ENCODE measurements at regions not wholly inside any gene's neighbourhood (a gene's known extent, or its start where the extent isn't known, plus 50 kb on each side); places are given as distances from the start of the nearest gene placed in this dataset.

DNA sequence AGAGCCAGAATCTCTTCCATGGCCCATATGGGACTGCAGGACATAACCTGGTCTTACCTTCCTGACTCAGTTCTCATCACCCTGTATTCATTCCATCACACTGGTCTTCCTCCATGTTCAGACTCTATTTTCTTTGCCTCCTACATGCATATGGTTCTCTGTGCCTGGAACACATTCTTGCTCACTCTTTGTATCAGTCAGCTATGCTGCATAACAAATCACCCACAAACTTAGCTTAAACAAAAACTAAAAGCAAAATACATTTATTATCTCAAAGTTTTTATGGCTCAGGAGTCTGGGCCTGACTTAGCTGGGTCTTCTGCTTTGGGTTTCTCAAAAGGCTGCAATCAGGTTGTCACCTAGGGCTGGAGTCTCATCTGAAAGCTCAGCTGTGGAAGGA lies 712.6 kb upstream of the TBX3 start:
- TF ChIP-seq CREB1 (IDR thresholded peaks at IDR 0.05; ENCODE audit: low read depth) (no peak), RAD21 (IDR thresholded peaks at IDR 0.05; ENCODE audit: low read depth) (no peak), NFIC (IDR thresholded peaks at IDR 0.05) (no peak), EP300 (IDR thresholded peaks at IDR 0.05; ENCODE audit: borderline replicate concordance) (no peak), TAF1 (IDR thresholded peaks at IDR 0.05; ENCODE audit: low read depth) (no peak)

DNA sequence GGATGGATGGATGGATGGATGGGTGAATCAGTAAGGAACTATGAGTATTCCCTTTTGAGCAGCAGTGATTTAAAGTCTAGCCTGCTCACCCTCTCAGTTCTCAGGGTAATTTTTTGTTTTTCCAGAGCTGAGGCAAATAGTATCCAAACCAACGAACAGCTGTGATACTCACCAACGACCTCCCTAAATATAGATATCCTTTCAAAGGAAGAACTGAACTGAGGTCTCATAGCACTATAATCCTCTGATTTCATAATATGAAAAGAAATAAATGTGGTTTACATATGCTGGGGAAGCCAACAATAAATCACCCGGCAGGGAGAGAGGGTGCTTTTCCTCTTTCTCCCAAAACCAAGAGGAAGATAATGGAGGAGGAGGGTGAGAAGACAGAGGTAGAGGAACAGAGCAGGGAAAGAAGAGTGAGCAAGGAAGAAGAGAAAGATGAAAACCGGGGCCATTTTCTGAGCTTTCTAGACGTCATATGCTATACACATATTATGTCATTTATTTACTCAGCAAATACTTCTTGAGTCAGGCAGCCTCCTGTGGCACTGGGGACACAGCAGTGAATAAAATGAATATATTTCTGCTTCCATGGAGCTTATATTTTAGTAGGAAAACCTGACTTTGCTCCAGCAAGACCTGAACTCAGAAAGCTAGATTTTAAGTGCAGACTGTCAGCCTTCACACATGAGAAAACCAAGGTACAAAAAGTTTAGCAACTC lies 710.7 kb upstream of the TBX3 start:
- TF ChIP-seq YY1 (IDR thresholded peaks at IDR 0.05; ENCODE audit: low read depth), result no peak
- TF ChIP-seq TCF12 (IDR thresholded peaks at IDR 0.05; ENCODE audit: low read depth), result no peak
- TF ChIP-seq CREB1 (IDR thresholded peaks at IDR 0.05; ENCODE audit: low read depth), result no peak
- TF ChIP-seq, protein P1, sequence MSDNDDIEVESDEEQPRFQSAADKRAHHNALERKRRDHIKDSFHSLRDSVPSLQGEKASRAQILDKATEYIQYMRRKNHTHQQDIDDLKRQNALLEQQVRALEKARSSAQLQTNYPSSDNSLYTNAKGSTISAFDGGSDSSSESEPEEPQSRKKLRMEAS (IDR thresholded peaks at IDR 0.05), result no peak
- TF ChIP-seq, protein P2, sequence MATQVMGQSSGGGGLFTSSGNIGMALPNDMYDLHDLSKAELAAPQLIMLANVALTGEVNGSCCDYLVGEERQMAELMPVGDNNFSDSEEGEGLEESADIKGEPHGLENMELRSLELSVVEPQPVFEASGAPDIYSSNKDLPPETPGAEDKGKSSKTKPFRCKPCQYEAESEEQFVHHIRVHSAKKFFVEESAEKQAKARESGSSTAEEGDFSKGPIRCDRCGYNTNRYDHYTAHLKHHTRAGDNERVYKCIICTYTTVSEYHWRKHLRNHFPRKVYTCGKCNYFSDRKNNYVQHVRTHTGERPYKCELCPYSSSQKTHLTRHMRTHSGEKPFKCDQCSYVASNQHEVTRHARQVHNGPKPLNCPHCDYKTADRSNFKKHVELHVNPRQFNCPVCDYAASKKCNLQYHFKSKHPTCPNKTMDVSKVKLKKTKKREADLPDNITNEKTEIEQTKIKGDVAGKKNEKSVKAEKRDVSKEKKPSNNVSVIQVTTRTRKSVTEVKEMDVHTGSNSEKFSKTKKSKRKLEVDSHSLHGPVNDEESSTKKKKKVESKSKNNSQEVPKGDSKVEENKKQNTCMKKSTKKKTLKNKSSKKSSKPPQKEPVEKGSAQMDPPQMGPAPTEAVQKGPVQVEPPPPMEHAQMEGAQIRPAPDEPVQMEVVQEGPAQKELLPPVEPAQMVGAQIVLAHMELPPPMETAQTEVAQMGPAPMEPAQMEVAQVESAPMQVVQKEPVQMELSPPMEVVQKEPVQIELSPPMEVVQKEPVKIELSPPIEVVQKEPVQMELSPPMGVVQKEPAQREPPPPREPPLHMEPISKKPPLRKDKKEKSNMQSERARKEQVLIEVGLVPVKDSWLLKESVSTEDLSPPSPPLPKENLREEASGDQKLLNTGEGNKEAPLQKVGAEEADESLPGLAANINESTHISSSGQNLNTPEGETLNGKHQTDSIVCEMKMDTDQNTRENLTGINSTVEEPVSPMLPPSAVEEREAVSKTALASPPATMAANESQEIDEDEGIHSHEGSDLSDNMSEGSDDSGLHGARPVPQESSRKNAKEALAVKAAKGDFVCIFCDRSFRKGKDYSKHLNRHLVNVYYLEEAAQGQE (IDR thresholded peaks at IDR 0.05; ENCODE audit: low read depth), result no peak
- no peak for TF ChIP-seq TEAD4 (IDR thresholded peaks at IDR 0.05)
- no peak for TF ChIP-seq FOXM1 (IDR thresholded peaks at IDR 0.05; ENCODE audit: borderline replicate concordance, low read depth)
- TF ChIP-seq, protein P3, sequence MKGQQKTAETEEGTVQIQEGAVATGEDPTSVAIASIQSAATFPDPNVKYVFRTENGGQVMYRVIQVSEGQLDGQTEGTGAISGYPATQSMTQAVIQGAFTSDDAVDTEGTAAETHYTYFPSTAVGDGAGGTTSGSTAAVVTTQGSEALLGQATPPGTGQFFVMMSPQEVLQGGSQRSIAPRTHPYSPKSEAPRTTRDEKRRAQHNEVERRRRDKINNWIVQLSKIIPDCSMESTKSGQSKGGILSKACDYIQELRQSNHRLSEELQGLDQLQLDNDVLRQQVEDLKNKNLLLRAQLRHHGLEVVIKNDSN (IDR thresholded peaks at IDR 0.05), result no peak
- no peak for TF ChIP-seq ZBTB7A (IDR thresholded peaks at IDR 0.05; ENCODE audit: low read depth)

DNA sequence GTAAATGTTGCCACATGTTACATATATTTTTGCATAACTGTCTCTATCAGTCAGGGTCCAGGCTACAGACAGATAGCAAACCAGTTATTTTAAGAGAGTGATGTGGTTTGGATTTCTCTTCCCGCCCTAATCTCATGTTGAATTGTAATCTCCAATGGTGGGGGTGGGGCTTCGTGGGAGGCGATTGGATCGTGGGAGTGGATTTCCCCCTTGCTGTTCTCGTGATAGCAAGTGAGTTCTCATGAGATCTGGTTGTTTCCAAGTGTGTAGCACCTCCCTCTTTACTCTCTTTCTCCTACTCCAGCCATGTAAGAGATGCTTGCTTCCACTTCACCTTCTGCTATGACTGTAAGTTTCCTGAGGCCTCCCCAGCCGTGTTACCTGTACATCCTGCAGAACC lies 704.2 kb upstream of the TBX3 start:
- TF ChIP-seq TCF12 (IDR thresholded peaks at IDR 0.05; ENCODE audit: low read depth), result no peak

DNA sequence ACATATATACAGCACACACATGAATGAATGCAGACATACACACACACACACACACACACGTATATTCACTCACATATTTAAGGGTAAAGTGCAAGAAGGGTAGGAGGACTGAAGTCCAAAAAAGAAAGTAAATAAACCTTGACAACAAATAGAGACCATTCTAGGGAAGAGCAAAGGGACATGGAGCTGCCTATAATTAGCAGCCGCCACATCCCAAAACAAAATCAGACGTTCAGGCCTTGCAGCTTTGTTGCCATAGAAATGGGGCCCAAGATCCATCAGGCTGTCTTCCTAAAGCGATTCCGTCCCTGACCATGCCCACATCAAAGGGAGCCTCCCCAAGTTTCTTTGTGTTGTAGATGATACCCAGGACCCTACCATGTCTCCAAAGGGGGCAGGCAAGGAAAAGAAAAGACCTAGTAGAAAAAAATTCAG lies 703.5 kb upstream of the TBX3 start:
- no peak for TF ChIP-seq TAF1 (IDR thresholded peaks at IDR 0.05; ENCODE audit: low read depth)
- TF ChIP-seq EGR1 (IDR thresholded peaks at IDR 0.05), result no peak
- no peak for TF ChIP-seq NFIC (IDR thresholded peaks at IDR 0.05)
- TF ChIP-seq, protein P2 (IDR thresholded peaks at IDR 0.05; ENCODE audit: low read depth), result no peak
- TF ChIP-seq CEBPB (IDR thresholded peaks at IDR 0.05), result no peak
- no peak for TF ChIP-seq EP300 (IDR thresholded peaks at IDR 0.05; ENCODE audit: borderline replicate concordance)
- no peak for TF ChIP-seq TCF12 (IDR thresholded peaks at IDR 0.05; ENCODE audit: low read depth)
- no peak for TF ChIP-seq TEAD4 (IDR thresholded peaks at IDR 0.05)
- TF ChIP-seq YY1 (IDR thresholded peaks at IDR 0.05; ENCODE audit: low read depth), result no peak

DNA sequence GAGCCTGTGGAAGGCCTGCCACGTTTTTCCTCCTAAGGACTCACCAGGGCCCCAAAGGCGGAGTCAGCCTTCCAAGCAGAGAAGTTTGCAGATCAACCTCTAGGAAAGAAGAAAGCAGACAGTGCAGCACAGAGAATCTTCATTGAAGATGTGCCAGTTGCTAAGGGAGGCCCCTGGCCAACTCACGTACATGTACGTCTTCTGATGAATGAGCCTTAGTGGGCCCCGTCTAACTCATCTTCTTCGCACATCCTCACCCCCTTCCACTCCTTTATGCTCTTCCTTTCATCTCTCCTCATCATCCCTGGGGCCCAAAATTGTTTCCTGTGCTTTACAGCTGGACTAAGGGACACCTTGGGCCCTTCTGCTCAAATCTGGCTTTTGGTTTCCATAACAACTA lies 703.0 kb upstream of the TBX3 start:
- TF ChIP-seq TCF12 (IDR thresholded peaks at IDR 0.05; ENCODE audit: low read depth) (no peak), TEAD4 (IDR thresholded peaks at IDR 0.05) (no peak), TAF1 (IDR thresholded peaks at IDR 0.05; ENCODE audit: low read depth) (no peak), CEBPB (IDR thresholded peaks at IDR 0.05) (no peak), ZBTB7A (IDR thresholded peaks at IDR 0.05; ENCODE audit: low read depth) (no peak), RAD21 (IDR thresholded peaks at IDR 0.05; ENCODE audit: low read depth) (no peak), EGR1 (IDR thresholded peaks at IDR 0.05) (no peak), EP300 (IDR thresholded peaks at IDR 0.05; ENCODE audit: borderline replicate concordance) (no peak), YY1 (IDR thresholded peaks at IDR 0.05; ENCODE audit: low read depth) (no peak), FOXM1 (IDR thresholded peaks at IDR 0.05; ENCODE audit: borderline replicate concordance, low read depth) (no peak), CREB1 (IDR thresholded peaks at IDR 0.05; ENCODE audit: low read depth) (no peak), NFIC (IDR thresholded peaks at IDR 0.05) (no peak)
- TF ChIP-seq, protein P1 (IDR thresholded peaks at IDR 0.05), result no peak
- TF ChIP-seq, protein P3 (IDR thresholded peaks at IDR 0.05), result no peak
- TF ChIP-seq, protein P2 (IDR thresholded peaks at IDR 0.05; ENCODE audit: low read depth), result no peak
